RWPE1 (cell line): ENCODE measurements at regions not wholly inside any gene's neighbourhood (a gene's known extent, or its start where the extent isn't known, plus 50 kb on each side); places are given as distances from the start of the nearest gene placed in this dataset.

Source experiments
- CTCF ChIA-PET: fragments of 350-600 bp; sonication (Branson Sonifier 250); formaldehyde crosslinking; extraction: SDS; loops from one replicate; lab custom pipeline; 2021; lab: Yijun Ruan, JAX
- POLR2A ChIA-PET: fragments of 400-600 bp; formaldehyde crosslinking; extraction: SDS; loops from one replicate; lab custom pipeline; 2020; ENCODE audit warnings: antibody characterized with exemption; ENCODE audit not compliant: low non-redundant PET; lab: Yijun Ruan, JAX
- DNase-seq: peaks from one replicate; pipeline ENCODE4 v3.0.0; 2012; ENCODE audit warnings: low spot score
- H3K27ac ChIP-seq: fragments of 450-650 bp; 2 replicates; pipeline ENCODE4 v1.5.1; 2017
- CTCF ChIP-seq: fragments of 450-650 bp; conservative IDR thresholded peaks from 2 replicates; pipeline ENCODE4 v1.5.1; 2017; ENCODE audit warnings: low read depth, mild to moderate bottlenecking

GRCh38 chr4:100071506-100071905, 118.8 kb downstream of the DDIT4L start:
- no peak for TF ChIP-seq CTCF
- CTCF ChIA-PET: interaction anchor here (0.6 kb wide), 2 partner anchors 123 to 511 kb away, joined by 3 to 6 read pairs; no protein-coding TSS in a partner anchor
- POLR2A ChIA-PET: no interaction called here

GRCh38 chr4:100070868-100071267, 119.4 kb downstream of the DDIT4L start:
- no peak for DNase-seq
- ChIA-PET CTCF (interaction anchor here (0.6 kb wide), 1 partner anchor 510 kb away, joined by 6 read pairs; no protein-coding TSS in a partner anchor), POLR2A (no interaction called here)
- H3K27ac ChIP-seq: no peak overlapping the region
- no peak for TF ChIP-seq CTCF

More at GRCh38 chr4:100071506-100071905, 118.8 kb downstream of the DDIT4L start:
- DNase-seq: no peak
- no peak overlapping the region for H3K27ac ChIP-seq

GRCh38 chr4:100069207-100069606, 119.1 kb upstream of the H2AZ1 start:
- H3K27ac ChIP-seq: no peak overlapping the region
- ChIA-PET CTCF (interaction anchor here (0.6 kb wide), 1 partner anchor 951 kb away, joined by 3 read pairs; no protein-coding TSS in a partner anchor), POLR2A (no interaction called here)
- no peak for TF ChIP-seq CTCF
- DNase-seq: no peak

GRCh38 chr4:100067255-100067654, 117.2 kb upstream of the H2AZ1 start:
- CTCF ChIA-PET: no interaction called here
- TF ChIP-seq CTCF: no peak
- DNase-seq: no peak
- H3K27ac ChIP-seq: no peak overlapping the region
- POLR2A ChIA-PET: no interaction called here

GRCh38 chr4:100063355-100063754, 113.3 kb upstream of the H2AZ1 start:
- ChIA-PET CTCF (no interaction called here), POLR2A (no interaction called here)
- DNase-seq: no peak
- no peak overlapping the region for H3K27ac ChIP-seq
- TF ChIP-seq CTCF: no peak

GRCh38 chr4:100062921-100063320, 112.8 kb upstream of the H2AZ1 start:
- CTCF ChIA-PET: no interaction called here
- POLR2A ChIA-PET: no interaction called here
- H3K27ac ChIP-seq: no peak overlapping the region
- DNase-seq: no peak
- TF ChIP-seq CTCF: no peak

GRCh38 chr4:100061835-100062234, 111.8 kb upstream of the H2AZ1 start:
- POLR2A ChIA-PET: no interaction called here
- TF ChIP-seq CTCF: no peak
- CTCF ChIA-PET: interaction anchor here (0.7 to 1.3 kb wide), 2 partner anchors 12 to 64 kb away, joined by 3 read pairs; no protein-coding TSS in a partner anchor
- no peak for DNase-seq
- no peak overlapping the region for H3K27ac ChIP-seq
